ENCODE measurements at regions not wholly inside any gene's neighbourhood (a gene's known extent, or its start where the extent isn't known, plus 50 kb on each side); places are given as distances from the start of the nearest gene placed in this dataset.

DNA sequence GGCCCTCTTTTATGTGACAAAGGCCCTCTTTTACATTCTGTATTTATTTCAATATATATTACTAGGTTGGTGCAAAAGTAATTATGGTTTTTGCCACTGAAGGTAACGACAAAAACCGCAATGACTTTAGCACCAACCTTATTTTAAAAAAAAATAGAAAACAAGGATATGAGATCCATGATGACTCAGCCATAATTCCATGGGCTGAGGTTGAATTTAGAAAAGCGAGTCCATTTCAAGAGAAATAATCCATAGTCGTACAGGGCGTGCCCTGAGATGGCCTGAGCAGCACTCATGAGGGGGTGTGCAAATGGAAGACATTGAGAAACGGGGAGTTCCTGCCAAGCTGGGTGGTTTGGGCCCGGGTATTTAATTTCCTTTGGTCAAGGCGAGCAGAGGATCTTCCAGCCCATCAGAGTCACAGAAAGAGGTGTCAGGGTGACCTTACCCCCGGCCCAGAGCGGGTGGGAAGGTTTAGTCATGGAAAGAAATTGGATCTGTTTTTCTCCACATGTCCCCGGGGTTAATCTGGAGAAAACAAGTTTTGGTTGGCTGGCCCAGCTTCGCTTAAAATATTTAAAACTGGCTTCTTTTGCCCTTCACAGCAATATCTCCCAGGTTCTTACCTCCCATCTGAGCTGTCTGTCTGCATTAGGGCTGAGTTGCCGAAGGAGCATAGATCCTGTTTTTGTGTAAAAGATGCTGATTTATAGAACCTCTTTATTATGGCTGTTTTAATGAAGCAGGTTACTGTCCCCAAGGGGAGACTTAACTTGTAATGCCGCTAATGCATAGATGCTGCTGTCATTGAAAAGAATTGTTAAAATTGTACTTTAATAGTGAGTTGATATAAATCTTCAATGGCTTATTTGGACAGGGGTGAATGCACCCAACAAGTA, 255.6 kb downstream of the PREX1 start:
- DNase-seq (ENCODE audit: low spot score) = no peak

DNA sequence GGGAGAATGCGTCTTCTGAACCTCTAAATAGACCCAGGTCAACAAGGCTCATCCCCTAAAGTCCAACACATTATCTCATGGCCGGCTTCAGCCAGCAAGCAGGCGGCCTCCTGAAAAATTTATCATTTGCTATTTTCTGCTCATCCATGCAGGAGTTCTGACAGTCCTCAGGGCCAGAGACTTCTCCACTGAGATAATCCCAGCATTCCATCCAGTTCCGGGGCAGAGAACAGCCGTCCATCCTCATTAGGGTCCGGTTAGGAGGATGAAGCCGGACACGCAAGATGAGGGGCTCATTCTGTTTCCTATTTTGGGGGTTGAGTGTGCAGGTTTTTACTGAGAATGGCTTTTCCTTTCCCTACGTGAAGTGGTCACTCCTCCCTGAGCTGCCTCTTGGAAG, 258.1 kb downstream of the PREX1 start:
- no peak for DNase-seq (ENCODE audit: low spot score)

DNA sequence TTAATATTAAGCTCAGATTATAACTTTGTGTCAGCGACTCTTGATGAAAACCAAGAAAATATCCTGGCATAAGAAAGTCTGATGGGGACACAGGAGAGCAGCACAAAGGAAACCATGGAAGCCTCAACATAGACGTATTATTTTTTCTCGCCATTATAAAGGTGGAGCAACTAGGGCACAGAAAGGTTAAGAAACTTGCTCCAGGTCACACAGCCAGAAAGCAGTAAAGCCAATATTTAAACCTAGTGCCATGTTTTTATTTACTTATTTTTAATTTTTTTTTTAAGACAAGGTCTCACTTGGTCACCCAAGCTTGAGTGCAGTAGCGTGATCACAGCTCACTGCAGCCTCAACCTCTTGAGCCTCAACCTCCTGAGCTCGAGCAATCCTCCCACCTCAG, 259.3 kb downstream of the PREX1 start:
- no peak for DNase-seq (ENCODE audit: low spot score)

DNA sequence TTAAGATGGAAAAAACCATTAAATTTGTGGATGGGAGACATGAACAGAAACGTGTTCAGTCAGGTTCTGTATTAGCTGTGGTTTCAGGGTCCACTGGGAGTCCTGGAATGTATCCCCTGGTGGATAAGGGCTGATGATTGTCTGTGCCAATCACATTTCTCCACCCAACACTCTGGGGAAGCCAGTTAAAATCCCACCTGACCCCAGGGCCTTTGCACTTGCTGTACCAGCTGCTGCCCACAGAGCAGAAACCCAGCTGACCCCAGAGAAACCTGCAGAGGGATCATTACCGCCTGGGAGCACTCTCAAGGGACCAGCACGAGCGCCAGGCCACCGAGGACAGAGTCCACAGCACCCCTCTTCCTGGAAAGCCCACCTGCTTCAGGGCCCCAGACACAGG, 260.7 kb downstream of the PREX1 start:
- DNase-seq (ENCODE audit: low spot score) = no peak

DNA sequence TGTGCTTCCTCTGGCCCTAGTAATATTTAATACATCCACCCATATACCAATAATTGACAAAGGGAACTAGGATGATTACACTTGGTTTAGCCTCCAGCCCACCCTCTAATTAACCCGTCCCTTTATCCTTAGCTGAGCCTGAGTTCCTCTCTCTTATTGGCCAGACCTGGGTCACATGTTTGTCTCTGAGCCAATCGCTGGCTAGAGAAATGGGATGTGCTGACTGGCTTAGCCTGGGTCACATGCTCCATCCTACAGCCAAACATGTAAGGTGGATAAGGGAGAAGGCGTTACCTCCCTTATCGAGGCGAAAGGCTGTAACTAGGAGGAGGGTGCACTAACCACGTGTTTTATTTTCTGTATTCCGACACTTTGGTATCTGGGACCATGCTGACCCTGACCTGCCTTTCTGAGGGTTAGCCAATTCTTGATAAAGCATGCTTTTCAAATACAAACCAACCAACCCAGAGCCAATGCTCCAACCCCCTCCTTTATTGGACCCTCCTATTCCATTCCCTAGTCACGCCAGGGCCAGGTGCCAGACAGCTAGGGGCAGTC, 262.7 kb downstream of the PREX1 start:
- no peak for DNase-seq (ENCODE audit: low spot score)

DNA sequence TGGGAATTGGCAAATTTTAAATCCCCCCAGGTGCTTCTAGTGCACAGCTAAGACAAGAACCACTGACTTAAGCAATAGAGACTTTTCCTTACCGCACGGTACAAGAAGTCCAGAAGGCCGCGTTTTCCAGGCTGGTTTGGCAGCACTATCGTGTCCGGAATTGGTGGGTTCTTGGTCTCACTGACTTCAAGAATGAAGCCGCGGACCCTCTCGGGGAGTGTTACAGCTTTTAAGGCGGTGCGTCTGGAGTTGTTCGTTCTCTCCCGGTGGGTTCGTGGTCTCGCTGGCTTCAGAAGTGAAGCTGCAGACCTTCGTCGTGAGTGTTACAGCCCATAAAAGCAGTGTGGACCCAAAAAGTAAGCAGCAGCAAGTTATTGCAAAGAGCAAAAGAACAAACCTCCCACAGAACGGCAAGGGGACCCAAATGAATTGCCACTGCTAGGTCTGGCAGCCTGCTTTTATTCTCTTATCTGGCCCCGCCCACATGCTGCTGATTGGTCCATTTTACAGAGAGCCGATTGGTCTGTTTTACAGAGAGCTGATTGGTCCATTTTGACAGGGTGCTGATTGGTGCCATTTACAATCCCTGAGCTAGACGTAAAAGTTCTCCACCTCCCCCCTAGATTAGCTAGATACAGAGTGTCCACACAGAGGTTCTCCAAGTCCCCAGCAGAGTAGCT, 264.5 kb downstream of the PREX1 start:
- no peak for DNase-seq (ENCODE audit: low spot score)

DNA sequence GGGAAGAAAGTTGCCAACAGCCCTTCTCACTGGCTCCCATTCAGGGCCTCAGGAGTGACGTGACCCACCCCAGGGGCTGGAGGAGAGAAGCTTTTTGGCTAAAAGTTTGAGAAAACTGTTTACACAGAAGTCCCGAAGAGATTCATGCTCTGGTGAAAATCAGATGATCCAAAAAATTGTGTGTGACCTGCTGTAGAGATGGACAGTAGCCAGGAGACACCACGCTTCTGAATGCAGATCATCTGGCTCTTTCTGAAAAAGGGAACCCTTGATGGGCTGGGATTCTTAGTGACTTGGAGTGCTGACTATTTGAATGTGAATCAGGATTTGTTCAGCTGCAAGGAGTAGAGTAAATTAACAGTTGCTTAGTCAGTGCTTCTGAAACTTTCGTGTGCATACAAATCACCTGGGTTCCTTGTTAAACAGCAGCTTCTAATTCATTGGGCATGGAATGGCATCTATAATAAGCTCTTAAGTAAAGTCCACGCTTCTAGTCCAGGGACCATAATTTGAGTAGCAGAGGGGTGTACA, 265.1 kb downstream of the PREX1 start:
- no peak for DNase-seq (ENCODE audit: low spot score)

DNA sequence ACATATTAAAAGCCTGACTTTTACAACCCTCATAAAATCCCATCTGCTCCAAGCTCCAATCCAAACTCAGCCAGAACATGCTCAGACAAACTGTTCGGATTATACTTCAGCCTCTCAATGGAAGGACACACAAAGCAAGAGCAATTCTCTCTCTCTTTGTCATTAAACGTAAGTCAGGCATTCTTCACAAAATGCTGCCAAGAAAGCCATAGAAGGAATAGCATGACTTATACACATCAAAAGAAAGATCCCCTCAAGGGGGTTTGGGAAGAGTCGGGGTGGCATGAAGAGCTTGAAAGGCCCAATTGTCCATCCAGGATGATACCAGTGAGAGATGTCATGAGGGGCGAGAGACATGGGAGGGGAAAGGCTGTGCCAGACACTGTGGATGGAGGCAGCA, 268.9 kb downstream of the PREX1 start:
- DNase-seq (ENCODE audit: low spot score) = no peak

DNA sequence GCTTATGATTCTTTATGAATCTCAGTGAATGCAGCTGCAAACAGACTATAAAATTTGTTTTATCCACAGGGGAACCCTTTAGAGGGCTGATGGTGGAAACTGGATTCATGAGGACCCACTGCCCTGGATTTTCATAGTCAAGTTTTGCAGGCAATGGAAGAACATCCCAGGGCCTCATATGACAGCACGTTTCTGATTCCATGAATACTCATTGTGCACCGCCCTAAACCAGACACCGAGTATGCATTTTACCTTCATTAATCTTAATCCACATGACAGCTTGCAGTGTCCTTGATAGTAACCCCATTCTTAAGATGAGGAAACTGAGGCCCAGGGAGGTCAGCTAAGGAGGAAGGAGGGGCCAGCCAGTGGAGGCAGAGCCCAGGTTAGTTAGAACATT, 270.4 kb downstream of the PREX1 start:
- no peak for DNase-seq (ENCODE audit: low spot score)

DNA sequence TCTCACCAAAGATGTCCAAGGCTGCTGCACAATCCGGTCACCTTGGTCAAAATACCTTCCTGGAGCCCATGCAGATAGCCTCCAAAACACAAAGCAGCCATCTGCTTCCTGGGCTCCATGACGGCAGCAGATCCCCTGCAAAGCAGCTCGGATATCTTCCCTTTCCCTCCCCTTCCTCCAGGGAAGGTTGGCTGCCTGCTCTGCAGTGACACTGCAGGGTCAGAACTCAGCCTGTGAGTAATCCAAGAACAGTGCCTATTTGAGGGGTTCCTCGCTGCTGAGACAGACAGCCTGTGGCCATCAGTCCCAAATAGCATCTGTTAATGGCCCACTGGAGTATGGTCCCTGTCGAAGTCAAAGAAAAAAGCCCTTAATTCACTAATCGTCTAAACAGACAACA, 270.8 kb downstream of the PREX1 start:
- no peak for DNase-seq (ENCODE audit: low spot score)

DNA sequence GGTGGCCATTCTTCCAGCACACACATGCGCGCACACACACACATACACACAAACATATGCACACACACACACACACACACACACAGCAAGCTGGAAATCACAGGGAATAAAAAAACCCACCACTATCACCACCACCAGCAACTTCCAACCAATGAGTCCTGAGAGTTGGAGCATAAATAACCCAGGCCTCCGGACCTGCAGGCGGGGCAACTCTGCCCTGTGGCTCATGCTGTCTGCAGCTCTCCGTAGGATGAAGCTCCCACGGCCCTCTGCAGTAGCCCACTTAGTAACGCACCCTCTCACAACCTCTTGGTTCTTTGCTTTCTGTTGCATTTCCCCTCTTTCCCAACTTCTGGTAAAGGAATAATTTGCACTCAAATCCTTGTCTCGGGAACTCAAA, 275.2 kb downstream of the PREX1 start:
- DNase-seq (ENCODE audit: low spot score) = no peak

DNA sequence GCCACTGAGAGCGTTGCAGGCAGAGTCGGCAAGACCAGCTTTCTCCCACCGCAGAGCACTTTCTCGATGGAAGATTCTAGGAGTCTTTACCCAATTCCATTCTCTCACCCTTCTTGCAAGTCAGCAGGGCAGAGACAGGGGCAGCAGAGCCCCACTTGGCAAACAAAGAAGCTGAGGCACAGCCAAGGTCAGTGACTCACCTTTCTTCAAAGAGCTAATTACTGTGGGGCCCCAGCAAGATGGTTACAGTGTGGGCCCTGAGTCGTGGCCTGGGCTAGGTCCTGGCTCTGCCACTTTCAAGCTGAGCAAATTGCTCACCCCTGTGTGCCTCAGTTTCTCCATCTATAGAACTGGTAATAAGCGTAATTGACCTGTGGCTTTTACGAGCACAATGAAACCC, 277.0 kb downstream of the PREX1 start:
- DNase-seq (ENCODE audit: low spot score) = peak; percentile 6

DNA sequence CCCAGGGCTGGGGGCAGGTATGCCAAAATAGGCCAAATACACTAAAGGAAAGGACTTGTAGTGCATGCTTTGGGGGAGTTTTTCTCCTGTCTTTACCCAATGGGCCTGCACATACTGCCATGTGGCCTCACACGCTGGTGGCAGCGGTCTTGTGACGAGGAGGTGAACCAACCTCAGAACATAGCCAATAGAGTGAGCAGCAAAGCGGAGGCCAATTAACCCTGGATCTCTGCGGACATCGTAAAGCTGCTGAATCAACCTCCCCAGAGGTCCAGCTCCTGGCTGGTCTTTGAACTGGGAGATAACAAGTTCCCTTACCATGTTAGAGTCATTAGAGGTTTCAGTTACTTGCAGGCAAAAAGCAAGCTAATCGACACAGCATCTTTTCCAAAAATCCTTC, 280.1 kb downstream of the PREX1 start:
- DNase-seq (ENCODE audit: low spot score) = no peak

DNA sequence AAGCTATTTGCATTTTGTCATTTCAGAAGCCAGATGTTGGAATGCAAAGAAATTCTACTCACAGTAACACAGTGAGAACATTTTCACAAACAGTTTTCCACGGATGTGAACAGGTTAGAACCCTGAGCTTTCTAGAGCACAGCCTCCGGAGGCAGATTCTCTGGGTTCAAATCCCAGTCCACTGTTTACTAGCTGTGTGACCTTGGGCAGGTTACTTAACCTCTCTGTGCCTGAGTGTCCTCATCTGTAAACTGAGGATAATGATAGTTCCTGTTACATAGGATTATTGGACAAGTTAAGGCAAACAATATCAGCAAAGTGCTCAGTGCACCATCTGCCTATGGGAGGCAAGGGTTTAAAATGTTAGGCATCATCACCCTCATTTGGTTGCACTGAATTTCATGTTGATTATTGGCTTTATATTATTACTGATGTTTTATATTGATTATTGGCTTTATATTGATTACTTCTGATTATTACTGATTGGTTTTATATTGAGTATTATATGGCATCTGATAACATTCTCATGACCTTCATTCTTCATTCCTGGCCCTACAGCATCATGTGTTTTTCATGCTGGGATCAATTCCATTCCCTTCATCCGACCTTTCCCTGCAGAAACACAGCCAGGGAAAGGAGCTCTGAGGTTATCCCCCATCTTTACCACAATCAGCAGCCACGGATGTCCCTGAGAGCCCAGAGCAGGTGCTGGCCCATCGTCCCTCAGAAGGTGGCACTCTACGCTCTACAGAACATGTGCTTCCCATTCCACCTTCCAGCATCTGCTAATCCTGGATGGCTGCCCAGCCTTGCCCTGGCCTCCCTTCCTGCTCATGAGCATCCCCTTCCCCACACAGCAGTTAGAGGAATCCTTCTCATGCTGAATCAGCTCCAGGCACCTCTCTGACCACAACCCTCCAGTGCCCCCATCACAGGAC, 283.1 kb downstream of the PREX1 start:
- DNase-seq (ENCODE audit: low spot score) = no peak

DNA sequence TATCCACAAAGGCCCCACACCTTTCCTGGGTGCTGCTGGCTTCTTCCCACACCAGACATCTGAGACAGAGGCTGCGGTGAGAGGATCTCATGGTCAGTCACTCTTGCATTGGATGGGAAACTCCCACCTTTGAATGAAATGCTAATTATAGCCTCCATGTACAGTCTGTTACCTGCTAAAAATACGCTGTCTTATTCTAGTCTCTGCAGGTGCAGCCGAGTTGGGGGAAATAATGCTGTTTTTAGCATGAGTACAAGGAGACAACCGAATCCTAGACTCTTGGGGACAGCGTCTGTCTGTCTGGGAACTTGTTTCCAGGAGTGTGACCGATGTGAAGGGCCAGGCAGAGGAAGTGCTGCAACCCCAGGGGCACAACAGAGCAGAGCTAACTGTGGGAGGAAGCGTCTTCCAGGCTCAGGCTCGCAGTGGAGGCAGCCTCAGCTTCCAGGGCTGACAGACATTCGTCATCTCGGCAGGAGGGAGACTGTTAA, 286.2 kb downstream of the PREX1 start:
- peak; percentile 55 for DNase-seq (ENCODE audit: low spot score)

DNA sequence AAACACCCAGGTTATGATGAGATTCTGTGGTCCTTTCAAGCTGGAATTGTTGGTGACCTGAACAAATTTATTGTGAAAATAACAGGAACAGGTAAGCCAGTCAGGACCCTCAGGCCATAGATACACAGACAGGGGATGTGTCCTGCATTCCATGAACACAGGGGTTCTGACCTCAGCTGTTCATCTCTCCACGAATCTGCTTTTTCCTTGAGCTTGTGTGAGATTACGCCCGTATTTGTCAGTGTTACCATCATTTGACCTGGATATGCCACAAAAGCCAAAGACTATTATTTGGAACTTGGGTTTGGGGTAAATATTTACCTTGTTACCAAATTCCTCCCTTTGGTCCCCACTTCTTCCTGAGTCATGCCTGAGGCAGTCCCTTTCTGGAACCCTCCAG, 288.9 kb downstream of the PREX1 start:
- peak; percentile 59 for DNase-seq (ENCODE audit: low spot score)

DNA sequence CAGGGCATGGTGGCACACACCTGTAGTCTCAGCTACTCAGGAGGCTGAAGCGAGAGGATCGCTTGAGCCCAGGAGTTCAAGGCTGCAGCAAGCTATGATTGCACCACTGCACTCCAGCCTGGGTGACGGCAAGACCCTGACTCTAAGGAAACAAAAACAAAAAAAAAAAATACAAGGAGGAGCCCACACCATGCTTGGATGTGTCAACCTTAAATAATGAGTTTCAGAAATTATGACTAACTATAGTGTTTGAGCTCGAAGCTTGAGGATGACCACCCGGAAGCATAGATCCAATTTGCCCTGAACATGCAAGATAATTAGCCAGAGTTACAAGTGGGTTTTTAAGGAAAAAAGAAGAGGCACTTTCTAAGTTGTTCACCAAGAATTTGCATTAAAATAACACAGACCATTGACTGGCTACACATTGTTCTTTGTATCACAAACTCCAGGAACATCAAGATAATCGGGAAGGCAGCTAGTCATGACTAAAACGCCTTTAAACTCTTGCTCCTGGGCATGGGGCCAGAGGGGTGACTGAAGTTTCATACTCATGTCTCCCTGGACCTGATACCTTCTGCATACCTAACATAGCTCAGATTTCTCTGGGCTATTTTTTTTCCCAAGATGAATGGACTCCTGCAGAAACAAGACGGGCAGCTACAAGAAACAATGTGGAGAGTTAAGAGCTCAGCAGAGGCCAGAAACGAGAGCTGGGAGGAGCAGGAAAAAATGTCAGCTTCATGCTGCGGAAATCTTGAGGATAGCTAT, 289.6 kb downstream of the PREX1 start:
- peak; percentile 97 for DNase-seq (ENCODE audit: low spot score)

DNA sequence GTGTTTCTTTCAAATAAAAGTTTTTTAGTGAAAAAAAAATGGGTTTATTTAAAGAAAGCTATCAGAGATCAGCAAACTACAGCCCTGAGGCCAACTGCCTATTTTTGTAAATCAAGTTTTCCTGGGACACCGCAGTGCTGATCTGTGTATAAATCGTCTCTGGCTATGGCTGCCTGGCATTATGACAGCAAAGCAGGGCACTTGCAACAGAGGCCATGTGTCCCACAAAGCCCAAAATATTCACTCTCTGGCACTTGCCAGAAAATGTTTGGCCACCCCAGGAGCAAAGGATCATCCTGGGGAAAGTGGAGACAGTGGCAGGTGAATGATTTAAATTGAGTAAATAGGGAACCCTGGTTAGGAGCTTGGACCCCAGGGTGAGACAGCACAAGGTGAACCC, 291.6 kb downstream of the PREX1 start:
- no peak for DNase-seq (ENCODE audit: low spot score)

DNA sequence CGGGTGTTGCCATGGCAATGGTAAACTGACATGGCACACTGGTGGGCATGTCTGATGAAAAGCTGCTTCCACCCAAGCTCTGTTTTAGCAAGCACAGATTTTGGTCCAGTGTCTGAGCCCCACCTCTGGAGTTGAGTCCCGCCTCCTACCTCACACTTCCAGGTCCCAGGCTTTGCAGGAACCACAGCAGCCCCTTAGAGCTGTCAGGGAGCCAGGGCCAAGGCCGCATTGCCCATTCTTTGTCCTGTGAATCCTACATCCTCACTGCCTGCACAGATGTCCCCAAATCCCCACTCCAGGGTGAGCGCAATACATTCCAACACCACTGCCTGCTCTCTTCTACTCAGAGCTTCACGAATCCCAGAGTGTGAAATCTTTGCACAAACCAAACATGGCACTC, 292.2 kb downstream of the PREX1 start:
- no peak for DNase-seq (ENCODE audit: low spot score)

DNA sequence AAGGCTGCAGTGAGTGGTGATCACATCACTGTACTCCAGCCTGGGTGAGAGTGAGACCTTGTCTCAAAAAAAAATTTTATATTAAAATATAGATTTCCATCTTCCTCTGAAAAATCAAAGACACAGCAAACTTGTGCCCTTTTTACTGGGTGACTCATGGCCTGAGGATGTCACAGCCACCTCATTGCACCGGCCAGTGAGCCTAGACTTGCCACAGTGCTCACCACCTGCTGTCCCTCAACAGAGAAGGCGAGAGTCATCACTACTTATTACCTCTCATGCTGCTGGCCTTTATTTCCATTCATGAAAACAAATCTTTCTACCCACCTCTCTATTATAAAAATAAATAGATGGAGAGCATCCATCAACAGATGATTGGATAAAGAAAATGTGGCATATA, 295.8 kb downstream of the PREX1 start:
- peak; percentile 26 for DNase-seq (ENCODE audit: low spot score)

DNA sequence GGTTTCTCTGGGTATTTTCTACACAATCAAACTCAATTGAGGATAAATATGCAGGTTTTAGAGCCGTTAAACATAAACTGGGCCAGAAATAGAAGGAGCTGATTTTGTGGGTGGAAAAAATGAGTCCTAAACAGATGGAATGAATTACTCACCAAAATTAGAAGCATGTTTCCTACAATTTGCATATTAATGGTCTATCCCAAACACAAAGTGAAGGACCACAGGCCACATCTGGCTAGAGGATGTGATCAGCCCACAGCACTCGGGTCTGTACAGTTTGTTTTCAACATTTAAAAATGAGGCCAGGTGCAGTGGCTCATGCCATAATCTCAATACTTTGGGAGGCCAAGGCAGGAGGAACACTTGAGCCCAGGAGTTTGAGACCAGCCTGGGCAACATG, 296.3 kb downstream of the PREX1 start:
- DNase-seq (ENCODE audit: low spot score) = no peak
